Osteoblast (primary cell): ENCODE measurements at regions not wholly inside any gene's neighbourhood (a gene's known extent, or its start where the extent isn't known, plus 50 kb on each side); places are given as distances from the start of the nearest gene placed in this dataset.

ENCODE experiments used
- DNase-seq: peaks from one replicate; pipeline ENCODE4 v3.0.0; 2011; ENCODE audit warnings: low spot score, mixed read lengths; ENCODE audit not compliant: insufficient read length; ENCODE audit errors: missing footprints
- H2AFZ ChIP-seq: 2 replicates; pipeline ENCODE4 v1.6.0; 2011; ENCODE audit warnings: mild to moderate bottlenecking, low read length
- H3K27ac ChIP-seq: 2 replicates; pipeline ENCODE4 v1.5.1; 2011; ENCODE audit warnings: mild to moderate bottlenecking, low read depth, low read length, moderate library complexity
- H3K27me3 ChIP-seq: 2 replicates; pipeline ENCODE4 v1.6.0; 2012; ENCODE audit warnings: mild to moderate bottlenecking, control low read depth, inconsistent platforms, low read length, moderate library complexity; ENCODE audit not compliant: insufficient read depth
- H3K36me3 ChIP-seq: 2 replicates; pipeline ENCODE4 v1.5.1; 2011; ENCODE audit warnings: mild to moderate bottlenecking, low read length, control low read depth, moderate library complexity; ENCODE audit not compliant: insufficient read depth
- H3K4me1 ChIP-seq: 2 replicates; pipeline ENCODE4 v1.5.1; 2011; ENCODE audit warnings: mild to moderate bottlenecking, low read length, control low read depth, moderate library complexity; ENCODE audit not compliant: insufficient read depth
- H3K4me2 ChIP-seq: 2 replicates; pipeline ENCODE4 v1.6.0; 2011; ENCODE audit warnings: mild to moderate bottlenecking, low read length; ENCODE audit not compliant: insufficient read depth
- H3K4me3 ChIP-seq: fragments of 200-600 bp; sonication (generic); 3 replicates; pipeline ENCODE4 v1.5.1; 2012; ENCODE audit warnings: mild to moderate bottlenecking, low read length, inconsistent platforms; ENCODE audit not compliant: insufficient read depth
- H3K79me2 ChIP-seq: 2 replicates; pipeline ENCODE4 v1.6.0; 2012; ENCODE audit warnings: mild to moderate bottlenecking, low read length, control low read depth, inconsistent platforms; ENCODE audit not compliant: insufficient read depth
- H3K9me3 ChIP-seq: 2 replicates; pipeline ENCODE4 v1.5.1; 2011; ENCODE audit warnings: low read depth, low read length, control low read depth
- H4K20me1 ChIP-seq: 2 replicates; pipeline ENCODE4 v1.6.0; 2012; ENCODE audit warnings: mild to moderate bottlenecking, low read length, control low read depth; ENCODE audit not compliant: insufficient read depth
- TF ChIP-seq, protein P1 (sequence below): IDR thresholded peaks from 2 replicates; pipeline ENCODE4 v1.5.1; 2011; ENCODE audit warnings: mild to moderate bottlenecking, low read depth, low read length, moderate library complexity; ENCODE audit errors: extremely low read depth

GRCh38 chr7:15046861-15047260 is 144.3 kb upstream of the DGKB start:
- Histone ChIP-seq H3K4me2 (no peak overlapping the region), H3K9me3 (no peaks in the 10 kb centered on the region), H3K4me1 (no peaks in the 10 kb centered on the region), H2AFZ (no peak overlapping the region), H3K27me3 (no peaks in the 10 kb centered on the region), H3K36me3 (no peaks in the 10 kb centered on the region), H3K4me3 (no peak overlapping the region), H3K27ac (no peak overlapping the region), H3K79me2 (no peaks in the 10 kb centered on the region), H4K20me1 (no peaks in the 10 kb centered on the region)
- no peak for DNase-seq
- TF ChIP-seq, protein P1, sequence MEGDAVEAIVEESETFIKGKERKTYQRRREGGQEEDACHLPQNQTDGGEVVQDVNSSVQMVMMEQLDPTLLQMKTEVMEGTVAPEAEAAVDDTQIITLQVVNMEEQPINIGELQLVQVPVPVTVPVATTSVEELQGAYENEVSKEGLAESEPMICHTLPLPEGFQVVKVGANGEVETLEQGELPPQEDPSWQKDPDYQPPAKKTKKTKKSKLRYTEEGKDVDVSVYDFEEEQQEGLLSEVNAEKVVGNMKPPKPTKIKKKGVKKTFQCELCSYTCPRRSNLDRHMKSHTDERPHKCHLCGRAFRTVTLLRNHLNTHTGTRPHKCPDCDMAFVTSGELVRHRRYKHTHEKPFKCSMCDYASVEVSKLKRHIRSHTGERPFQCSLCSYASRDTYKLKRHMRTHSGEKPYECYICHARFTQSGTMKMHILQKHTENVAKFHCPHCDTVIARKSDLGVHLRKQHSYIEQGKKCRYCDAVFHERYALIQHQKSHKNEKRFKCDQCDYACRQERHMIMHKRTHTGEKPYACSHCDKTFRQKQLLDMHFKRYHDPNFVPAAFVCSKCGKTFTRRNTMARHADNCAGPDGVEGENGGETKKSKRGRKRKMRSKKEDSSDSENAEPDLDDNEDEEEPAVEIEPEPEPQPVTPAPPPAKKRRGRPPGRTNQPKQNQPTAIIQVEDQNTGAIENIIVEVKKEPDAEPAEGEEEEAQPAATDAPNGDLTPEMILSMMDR: no peak

GRCh38 chr7:15043931-15044330 is 141.4 kb upstream of the DGKB start:
- Histone ChIP-seq H3K4me2 (no peak overlapping the region), H4K20me1 (no peaks in the 10 kb centered on the region), H3K9me3 (no peaks in the 10 kb centered on the region), H2AFZ (no peak overlapping the region), H3K79me2 (no peaks in the 10 kb centered on the region), H3K4me1 (no peaks in the 10 kb centered on the region), H3K36me3 (no peaks in the 10 kb centered on the region), H3K27me3 (no peaks in the 10 kb centered on the region), H3K4me3 (no peak overlapping the region), H3K27ac (no peak overlapping the region)
- no peak for DNase-seq
- TF ChIP-seq, protein P1: no peak

GRCh38 chr7:15042285-15043065 is 139.9 kb upstream of the DGKB start:
- Histone ChIP-seq H3K4me3 (no peak overlapping the region), H3K27ac (no peak overlapping the region), H3K4me1 (no peaks in the 10 kb centered on the region), H3K4me2 (no peak overlapping the region), H3K9me3 (no peaks in the 10 kb centered on the region), H3K27me3 (no peaks in the 10 kb centered on the region), H3K36me3 (no peaks in the 10 kb centered on the region), H2AFZ (no peak overlapping the region), H3K79me2 (no peaks in the 10 kb centered on the region), H4K20me1 (no peaks in the 10 kb centered on the region)
- DNase-seq: no peak
- TF ChIP-seq, protein P1: no peak

- TF ChIP-seq, protein P1: no peak
- Histone ChIP-seq H3K9me3 (no peaks in the 10 kb centered on the region), H4K20me1 (no peaks in the 10 kb centered on the region), H3K36me3 (no peaks in the 10 kb centered on the region), H3K4me3 (no peak overlapping the region), H3K4me2 (no peak overlapping the region), H3K79me2 (no peaks in the 10 kb centered on the region), H3K4me1 (no peaks in the 10 kb centered on the region), H3K27ac (no peak overlapping the region), H3K27me3 (no peaks in the 10 kb centered on the region), H2AFZ (no peak overlapping the region)
- DNase-seq: peak; percentile 32
These were observed 138.7 kb upstream of the DGKB start for GRCh38 chr7:15041226-15041625.
